ENCODE measurements at regions not wholly inside any gene's neighbourhood (a gene's known extent, or its start where the extent isn't known, plus 50 kb on each side); places are given as distances from the start of the nearest gene placed in this dataset.

DNA sequence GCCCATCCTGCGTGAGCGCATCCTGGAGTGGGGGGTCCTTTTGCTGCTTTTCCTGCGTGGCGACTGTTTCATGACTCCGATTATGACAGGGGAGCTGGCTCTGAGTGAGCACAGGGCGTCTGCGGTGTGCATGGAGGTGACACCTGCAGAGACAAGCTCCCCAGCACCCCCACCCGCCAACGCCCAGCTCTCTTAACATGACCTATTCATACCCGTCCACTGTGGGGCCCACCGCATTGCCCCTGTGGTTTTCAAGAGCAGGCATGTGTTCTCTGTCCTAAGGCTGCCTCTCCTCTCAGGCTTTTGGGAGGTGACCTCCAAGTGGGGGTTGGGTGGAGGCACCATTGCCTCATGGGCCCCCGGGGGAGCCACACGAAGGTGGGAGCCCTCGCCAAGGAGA, 500.7 kb downstream of the TCERG1L start:
- Mint-ChIP-seq H3K9me3 (ENCODE audit: unreplicated experiment) (peaks cover 9% of the 10 kb centered on the region), H3K27ac (ENCODE audit: low read depth, unreplicated experiment) (no peak overlapping the region), H3K27me3 (ENCODE audit: insufficient read depth, unreplicated experiment) (no peaks in the 10 kb centered on the region), H3K36me3 (ENCODE audit: insufficient read depth, unreplicated experiment) (no peaks in the 10 kb centered on the region), H3K4me1 (ENCODE audit: insufficient read depth, unreplicated experiment) (no peaks in the 10 kb centered on the region), H3K4me3 (ENCODE audit: unreplicated experiment) (no peak overlapping the region)
- no TSS peak for BruUV-seq (replicated peaks)
- POLR2A ChIA-PET = no interaction called here
- CTCF ChIA-PET = interaction anchor here (0.6 to 1.0 kb wide), 2 partner anchors 62 to 249 kb away, joined by 3 read pairs; no protein-coding TSS in a partner anchor
- no peak for DNase-seq (ENCODE audit: unreplicated experiment)
- TF ChIP-seq, protein P1, sequence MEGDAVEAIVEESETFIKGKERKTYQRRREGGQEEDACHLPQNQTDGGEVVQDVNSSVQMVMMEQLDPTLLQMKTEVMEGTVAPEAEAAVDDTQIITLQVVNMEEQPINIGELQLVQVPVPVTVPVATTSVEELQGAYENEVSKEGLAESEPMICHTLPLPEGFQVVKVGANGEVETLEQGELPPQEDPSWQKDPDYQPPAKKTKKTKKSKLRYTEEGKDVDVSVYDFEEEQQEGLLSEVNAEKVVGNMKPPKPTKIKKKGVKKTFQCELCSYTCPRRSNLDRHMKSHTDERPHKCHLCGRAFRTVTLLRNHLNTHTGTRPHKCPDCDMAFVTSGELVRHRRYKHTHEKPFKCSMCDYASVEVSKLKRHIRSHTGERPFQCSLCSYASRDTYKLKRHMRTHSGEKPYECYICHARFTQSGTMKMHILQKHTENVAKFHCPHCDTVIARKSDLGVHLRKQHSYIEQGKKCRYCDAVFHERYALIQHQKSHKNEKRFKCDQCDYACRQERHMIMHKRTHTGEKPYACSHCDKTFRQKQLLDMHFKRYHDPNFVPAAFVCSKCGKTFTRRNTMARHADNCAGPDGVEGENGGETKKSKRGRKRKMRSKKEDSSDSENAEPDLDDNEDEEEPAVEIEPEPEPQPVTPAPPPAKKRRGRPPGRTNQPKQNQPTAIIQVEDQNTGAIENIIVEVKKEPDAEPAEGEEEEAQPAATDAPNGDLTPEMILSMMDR (IDR thresholded peaks at IDR 0.05; ENCODE audit: unreplicated experiment) = no peak
- intact Hi-C loops (cut with micrococcal nuclease) = no loop called here

DNA sequence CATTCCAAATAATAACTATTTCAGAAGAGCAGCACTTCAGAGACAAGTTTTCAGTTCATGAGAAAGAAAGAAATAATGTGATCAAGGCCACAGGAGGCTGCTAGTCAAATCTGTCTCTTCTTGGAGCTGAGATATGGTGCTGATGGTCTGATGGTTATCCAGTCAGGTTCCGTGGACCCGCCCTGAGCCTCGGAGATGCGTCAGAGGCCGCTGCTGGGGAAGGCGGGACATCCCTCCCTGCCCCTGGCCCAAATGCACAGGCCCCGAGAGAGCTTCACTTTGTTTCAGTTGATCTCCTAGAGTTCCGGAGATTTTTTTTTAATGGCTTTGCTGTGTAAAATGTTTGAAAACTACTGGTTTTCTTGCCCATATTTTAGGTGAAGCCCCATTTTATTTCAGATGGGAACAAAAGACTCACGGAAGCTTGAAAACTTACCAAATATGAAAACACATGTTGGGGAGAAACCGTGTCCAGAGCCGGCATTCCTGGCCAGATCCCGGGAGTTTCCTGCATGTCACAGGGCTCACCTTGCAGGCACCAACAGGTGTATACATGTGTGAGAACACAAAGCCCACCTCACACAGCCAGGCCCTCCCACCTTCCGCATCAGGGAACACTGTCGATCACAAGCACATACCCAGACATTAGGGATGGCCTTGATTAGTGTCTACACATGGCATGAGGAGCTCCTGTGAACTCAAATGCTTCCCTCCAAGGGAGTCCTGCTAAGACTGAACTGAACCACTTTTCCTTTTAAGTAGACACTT, 499.0 kb downstream of the TCERG1L start:
- ChIA-PET POLR2A (no interaction called here), CTCF (no interaction called here)
- intact Hi-C loops (cut with micrococcal nuclease) = no loop called here
- DNase-seq (ENCODE audit: unreplicated experiment) = no peak
- TF ChIP-seq, protein P1 (IDR thresholded peaks at IDR 0.05; ENCODE audit: unreplicated experiment) = no peak
- H3K9me3 Mint-ChIP-seq (ENCODE audit: unreplicated experiment) = peaks cover 7% of the 10 kb centered on the region
- no peaks in the 10 kb centered on the region for H3K36me3 Mint-ChIP-seq (ENCODE audit: insufficient read depth, unreplicated experiment)
- H3K27ac Mint-ChIP-seq (ENCODE audit: low read depth, unreplicated experiment) = no peak overlapping the region
- H3K4me3 Mint-ChIP-seq (ENCODE audit: unreplicated experiment) = no peak overlapping the region
- no peaks in the 10 kb centered on the region for H3K27me3 Mint-ChIP-seq (ENCODE audit: insufficient read depth, unreplicated experiment)
- H3K4me1 Mint-ChIP-seq (ENCODE audit: insufficient read depth, unreplicated experiment) = no peaks in the 10 kb centered on the region
- BruUV-seq (replicated peaks) = no TSS peak

DNA sequence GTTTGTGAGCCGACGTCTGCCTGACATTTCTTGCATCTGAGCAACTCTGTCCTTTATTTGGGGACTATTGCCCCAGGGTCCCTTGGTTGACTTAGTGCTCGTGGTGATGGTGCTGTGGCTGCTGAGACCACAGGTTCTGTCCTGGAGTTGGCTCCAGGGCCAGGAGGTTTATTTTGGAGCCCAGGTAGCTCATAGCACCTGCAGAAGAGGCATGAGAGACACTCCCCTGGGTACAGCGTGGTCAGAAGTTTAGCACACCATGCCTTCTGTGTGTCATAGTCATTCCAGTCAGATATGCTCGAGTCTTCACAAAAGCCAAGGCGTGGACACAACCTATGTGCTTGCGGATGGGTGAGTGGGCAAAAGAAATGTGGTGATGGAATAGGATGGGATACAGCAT, 496.9 kb downstream of the TCERG1L start:
- no peaks in the 10 kb centered on the region for H3K27me3 Mint-ChIP-seq (ENCODE audit: insufficient read depth, unreplicated experiment)
- TF ChIP-seq, protein P1 (IDR thresholded peaks at IDR 0.05; ENCODE audit: unreplicated experiment) = no peak
- intact Hi-C loops (cut with micrococcal nuclease) = no loop called here
- no peaks in the 10 kb centered on the region for H3K36me3 Mint-ChIP-seq (ENCODE audit: insufficient read depth, unreplicated experiment)
- no TSS peak for BruUV-seq (replicated peaks)
- no peak for DNase-seq (ENCODE audit: unreplicated experiment)
- H3K4me1 Mint-ChIP-seq (ENCODE audit: insufficient read depth, unreplicated experiment) = no peaks in the 10 kb centered on the region
- ChIA-PET CTCF (no interaction called here), POLR2A (no interaction called here)
- peaks cover 7% of the 10 kb centered on the region for H3K9me3 Mint-ChIP-seq (ENCODE audit: unreplicated experiment)
- no peak overlapping the region for H3K4me3 Mint-ChIP-seq (ENCODE audit: unreplicated experiment)
- no peak overlapping the region for H3K27ac Mint-ChIP-seq (ENCODE audit: low read depth, unreplicated experiment)

DNA sequence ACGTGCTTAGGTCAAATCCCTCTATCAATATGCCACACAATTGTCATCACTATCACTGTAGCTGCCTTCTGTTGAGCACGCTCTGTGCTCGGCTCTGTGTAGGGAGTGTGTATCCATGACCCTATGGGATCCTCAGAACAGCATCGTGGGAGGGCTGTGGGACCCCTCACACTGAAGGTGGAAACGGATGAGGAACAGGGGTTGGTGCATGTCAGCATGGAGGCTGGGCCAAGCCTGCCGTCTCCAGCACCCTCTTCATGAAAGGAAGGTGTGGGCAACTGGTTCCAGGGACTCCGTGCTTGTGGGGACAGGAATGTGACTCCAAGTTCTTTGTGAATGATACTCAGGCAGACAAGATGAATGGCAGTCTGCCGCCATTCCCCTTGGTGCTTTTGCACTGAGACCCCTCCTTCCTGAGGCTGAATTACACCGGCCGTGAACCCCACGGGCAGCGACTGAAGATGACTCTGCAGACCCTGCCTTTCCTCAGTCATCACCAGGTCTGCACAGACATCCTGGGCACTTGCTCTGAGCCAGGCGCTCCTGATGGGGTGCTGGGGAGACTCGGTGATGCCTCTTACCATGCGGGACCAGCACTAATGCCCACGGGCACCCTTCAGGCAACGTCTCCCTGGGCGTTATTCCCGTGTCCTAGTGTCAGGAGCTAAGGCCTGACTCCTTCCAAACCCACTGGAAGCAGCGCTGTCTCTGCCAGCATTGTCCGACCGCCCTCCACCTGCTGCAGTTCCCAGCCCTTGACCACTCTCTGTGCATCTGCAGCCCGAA, 495.2 kb downstream of the TCERG1L start:
- Mint-ChIP-seq H3K36me3 (ENCODE audit: insufficient read depth, unreplicated experiment) (no peaks in the 10 kb centered on the region), H3K27me3 (ENCODE audit: insufficient read depth, unreplicated experiment) (no peaks in the 10 kb centered on the region), H3K9me3 (ENCODE audit: unreplicated experiment) (peaks cover 13% of the 10 kb centered on the region), H3K4me1 (ENCODE audit: insufficient read depth, unreplicated experiment) (no peaks in the 10 kb centered on the region), H3K4me3 (ENCODE audit: unreplicated experiment) (no peak overlapping the region), H3K27ac (ENCODE audit: low read depth, unreplicated experiment) (no peak overlapping the region)
- BruUV-seq (replicated peaks) = no TSS peak
- no peak for DNase-seq (ENCODE audit: unreplicated experiment)
- CTCF ChIA-PET = no interaction called here
- TF ChIP-seq, protein P1 (IDR thresholded peaks at IDR 0.05; ENCODE audit: unreplicated experiment) = no peak
- POLR2A ChIA-PET = no interaction called here
- intact Hi-C loops (cut with micrococcal nuclease) = no loop called here

Measured in MCF 10A (cell line).